ENCODE measurements at regions not wholly inside any gene's neighbourhood (a gene's known extent, or its start where the extent isn't known, plus 50 kb on each side); places are given as distances from the start of the nearest gene placed in this dataset.
"Not testable (repeated sequence)": the region's sequence is repeated elsewhere in the genome, so short reads cannot be mapped to it uniquely, and the experiment has no call there.

- DNase-seq = not testable (repeated sequence)
Observed at GRCh38 chr7:32645255-32645654, 150.0 kb downstream of the AVL9 start.

- DNase-seq = no peak
Observed at GRCh38 chr7:32643194-32643593, 147.9 kb downstream of the AVL9 start.

- DNase-seq = no peak
Observed at GRCh38 chr7:32639122-32639521, 143.8 kb downstream of the AVL9 start.

- peak; percentile 58 for DNase-seq
Observed at GRCh38 chr7:32638479-32639121, 143.3 kb downstream of the AVL9 start.
